Trophoblast cell (in vitro differentiated cells and primary cell): ENCODE measurements at regions not wholly inside any gene's neighbourhood (a gene's known extent, or its start where the extent isn't known, plus 50 kb on each side); places are given as distances from the start of the nearest gene placed in this dataset.
A peak's percentile ranks its signal among the peaks of the same experiment; 100 is the strongest.

Experiments used
- DNase-seq, 2 donors: peaks; one replicate each; pipeline ENCODE4 v3.0.0-alpha.2; 2016
- H2AFZ ChIP-seq: 2 replicates; pipeline ENCODE4 v1.6.1; 2013; ENCODE audit warnings: low read length, moderate library complexity, mild to moderate bottlenecking; ENCODE audit not compliant: insufficient read depth, poor library complexity
- H2AK5ac ChIP-seq: 2 replicates; pipeline ENCODE4 v1.6.1; 2013; ENCODE audit warnings: mild to moderate bottlenecking, low read length
- H2BK120ac ChIP-seq: 2 replicates; pipeline ENCODE4 v1.6.1; 2013; ENCODE audit warnings: low read length, mild to moderate bottlenecking, moderate library complexity; ENCODE audit not compliant: insufficient read depth, poor library complexity
- H2BK12ac ChIP-seq: 2 replicates; pipeline ENCODE4 v1.6.1; 2013; ENCODE audit warnings: mild to moderate bottlenecking, low read length, moderate library complexity
- H2BK5ac ChIP-seq: 2 replicates; pipeline ENCODE4 v1.6.1; 2013; ENCODE audit warnings: low read length, low read depth, moderate library complexity, mild to moderate bottlenecking; ENCODE audit not compliant: poor library complexity
- H3K14ac ChIP-seq: 2 replicates; pipeline ENCODE4 v1.6.1; 2013; ENCODE audit warnings: mild to moderate bottlenecking, low read length
- H3K18ac ChIP-seq: 2 replicates; pipeline ENCODE4 v1.6.1; 2013; ENCODE audit warnings: mild to moderate bottlenecking, low read length
- H3K23ac ChIP-seq: 2 replicates; pipeline ENCODE4 v1.6.1; 2013; ENCODE audit warnings: low read length
- H3K27ac ChIP-seq: 2 replicates; pipeline ENCODE4 v1.5.1; 2013; ENCODE audit warnings: low read depth, mild to moderate bottlenecking, inconsistent platforms, low read length, moderate library complexity
- H3K27me3 ChIP-seq: 2 replicates; pipeline ENCODE4 v1.6.1; 2013; ENCODE audit warnings: inconsistent platforms, mild to moderate bottlenecking, low read length, moderate library complexity; ENCODE audit not compliant: insufficient read depth
- H3K36me3 ChIP-seq, 2 experiments: 1 replicate in 1 of 2; 2 replicates in 1 of 2; pipeline ENCODE4 v1.6.1; 2013; ENCODE audit warnings: low read length in 2 of 2, mild to moderate bottlenecking in 2 of 2, moderate library complexity in 1 of 2; ENCODE audit not compliant: insufficient read depth in 2 of 2, control insufficient read depth in 1 of 2
- H3K4ac ChIP-seq: 2 replicates; pipeline ENCODE4 v1.6.1; 2013; ENCODE audit warnings: low read depth, mild to moderate bottlenecking, low read length, moderate library complexity
- H3K4me1 ChIP-seq, 2 experiments: 1 replicate in 1 of 2; 2 replicates in 1 of 2; pipeline ENCODE4 v1.6.1; 2013; ENCODE audit warnings: low read length in 2 of 2, mild to moderate bottlenecking in 2 of 2, moderate library complexity in 1 of 2; ENCODE audit not compliant: insufficient read depth in 2 of 2, control insufficient read depth in 1 of 2
- H3K4me2 ChIP-seq: 2 replicates; pipeline ENCODE4 v1.6.1; 2013; ENCODE audit warnings: inconsistent platforms, mild to moderate bottlenecking, low read length, moderate library complexity
- H3K4me3 ChIP-seq: 2 replicates; pipeline ENCODE4 v1.5.1; 2013; ENCODE audit warnings: mild to moderate bottlenecking, low read depth, low read length, inconsistent platforms
- H3K79me1 ChIP-seq: one replicate; pipeline ENCODE4 v1.6.1; 2013; ENCODE audit warnings: low read length
- H3K79me2 ChIP-seq: 2 replicates; pipeline ENCODE4 v1.6.1; 2013; ENCODE audit warnings: low read length, mild to moderate bottlenecking; ENCODE audit not compliant: control insufficient read depth, insufficient read depth, poor library complexity
- H3K9ac ChIP-seq: 2 replicates; pipeline ENCODE4 v1.6.1; 2013; ENCODE audit warnings: mild to moderate bottlenecking, low read length
- H3K9me3 ChIP-seq: 2 replicates; pipeline ENCODE4 v1.6.1; 2013; ENCODE audit warnings: low read depth, mild to moderate bottlenecking, control low read depth, inconsistent platforms, low read length; ENCODE audit not compliant: insufficient read depth
- H4K12ac ChIP-seq: 2 replicates; pipeline ENCODE4 v1.6.1; 2013; ENCODE audit warnings: low read depth, mild to moderate bottlenecking, low read length, moderate library complexity
- H4K8ac ChIP-seq: 2 replicates; pipeline ENCODE4 v1.6.1; 2013; ENCODE audit warnings: low read depth, mild to moderate bottlenecking, low read length, moderate library complexity
- H4K91ac ChIP-seq: one replicate; pipeline ENCODE4 v1.6.1; 2013; ENCODE audit warnings: low read depth, mild to moderate bottlenecking, low read length, moderate library complexity
- WGBS: extraction: QIAGEN DNeasy Blood & Tissue Kit; methylation state at CpG from one replicate; pipeline ENCODE4 v1.1.7; 2013; ENCODE audit warnings: missing lambda C conversion rate; ENCODE audit not compliant: insufficient read length, insufficient coverage; ENCODE audit errors: extremely low coverage; 5-methylcytosine and 5-hydroxymethylcytosine counted together

- H3K27me3 ChIP-seq, result no peaks in the 10 kb centered on the region
- H2AK5ac ChIP-seq, result no peak overlapping the region
- no peak overlapping the region for H3K4me3 ChIP-seq
- H4K8ac ChIP-seq, result no peak overlapping the region
- H3K27ac ChIP-seq, result no peak overlapping the region
- H3K23ac ChIP-seq, result no peak overlapping the region
- H4K12ac ChIP-seq, result no peak overlapping the region
- no peak overlapping the region for H2BK120ac ChIP-seq
- no peaks in the 10 kb centered on the region for H3K9me3 ChIP-seq
- H3K36me3 ChIP-seq, result no peaks in the 10 kb centered on the region
- H3K79me2 ChIP-seq, result no peaks in the 10 kb centered on the region
- no peak overlapping the region for H3K4me2 ChIP-seq
- H2BK12ac ChIP-seq, result no peak overlapping the region
- no peaks in the 10 kb centered on the region for H3K79me1 ChIP-seq
- no peak overlapping the region for H3K18ac ChIP-seq
- no peak overlapping the region for H3K9ac ChIP-seq
- no peaks in the 10 kb centered on the region for H3K4me1 ChIP-seq
- DNase-seq, result no peak
- H3K14ac ChIP-seq, result no peak overlapping the region
- no peak overlapping the region for H2BK5ac ChIP-seq
- no peak overlapping the region for H4K91ac ChIP-seq
- no CpG with 5 or more reads among the region's 3 CpGs for WGBS
- H2AFZ ChIP-seq, result no peak overlapping the region
- no peak overlapping the region for H3K4ac ChIP-seq
These were observed 799.7 kb downstream of the DACH1 start for GRCh38 chr13:71067165-71067815.

- H3K9me3 ChIP-seq, result peaks cover 2% of the 10 kb centered on the region
- H2BK5ac ChIP-seq, result no peak overlapping the region
- no peak overlapping the region for H2BK120ac ChIP-seq
- DNase-seq, result no peak
- H3K4me2 ChIP-seq, result no peak overlapping the region
- no peak overlapping the region for H2AK5ac ChIP-seq
- H3K4ac ChIP-seq, result no peak overlapping the region
- H3K4me3 ChIP-seq, result no peak overlapping the region
- no peaks in the 10 kb centered on the region for H3K79me1 ChIP-seq
- no peaks in the 10 kb centered on the region for H3K4me1 ChIP-seq
- H3K79me2 ChIP-seq, result no peaks in the 10 kb centered on the region
- H3K14ac ChIP-seq, result no peak overlapping the region
- H2BK12ac ChIP-seq, result no peak overlapping the region
- H3K36me3 ChIP-seq, result no peaks in the 10 kb centered on the region
- no peak overlapping the region for H4K12ac ChIP-seq
- no peak overlapping the region for H4K91ac ChIP-seq
- peak overlapping the region; percentile 10 for H2AFZ ChIP-seq
- WGBS, result no CpG with 5 or more reads among the region's 4 CpGs
- H3K27me3 ChIP-seq, result no peaks in the 10 kb centered on the region
- no peak overlapping the region for H3K18ac ChIP-seq
- H3K23ac ChIP-seq, result no peak overlapping the region
- no peak overlapping the region for H3K9ac ChIP-seq
- H4K8ac ChIP-seq, result no peak overlapping the region
- no peak overlapping the region for H3K27ac ChIP-seq
These were observed 810.4 kb downstream of the DACH1 start for GRCh38 chr13:71056581-71056980.

- Histone ChIP-seq H3K4me1 (no peaks in the 10 kb centered on the region), H3K9me3 (peaks cover 2% of the 10 kb centered on the region)
These were observed 811.4 kb downstream of the DACH1 start for GRCh38 chr13:71055644-71056043.

GRCh38 chr13:71055047-71055446 lies 812.0 kb downstream of the DACH1 start:
- no peak overlapping the region for H2AFZ ChIP-seq
- no peak overlapping the region for H3K18ac ChIP-seq
- H3K9me3 ChIP-seq, result peaks cover 2% of the 10 kb centered on the region
- H3K4me2 ChIP-seq, result no peak overlapping the region
- DNase-seq, result no peak
- H3K36me3 ChIP-seq, result no peaks in the 10 kb centered on the region
- no peak overlapping the region for H2BK5ac ChIP-seq
- no peak overlapping the region for H3K9ac ChIP-seq
- no CpG with 5 or more reads among the region's 1 CpG for WGBS
- no peak overlapping the region for H3K14ac ChIP-seq
- H4K91ac ChIP-seq, result no peak overlapping the region
- no peak overlapping the region for H3K23ac ChIP-seq
- H3K4ac ChIP-seq, result no peak overlapping the region
- no peak overlapping the region for H2AK5ac ChIP-seq
- no peaks in the 10 kb centered on the region for H3K4me1 ChIP-seq
- H3K4me3 ChIP-seq, result no peak overlapping the region
- H3K27me3 ChIP-seq, result no peaks in the 10 kb centered on the region
- no peak overlapping the region for H4K8ac ChIP-seq
- H4K12ac ChIP-seq, result no peak overlapping the region
- no peaks in the 10 kb centered on the region for H3K79me2 ChIP-seq
- H2BK120ac ChIP-seq, result no peak overlapping the region
- H3K79me1 ChIP-seq, result no peaks in the 10 kb centered on the region
- H3K27ac ChIP-seq, result no peak overlapping the region
- no peak overlapping the region for H2BK12ac ChIP-seq

More at GRCh38 chr13:71055644-71056043, 811.4 kb downstream of the DACH1 start:
- Histone ChIP-seq H3K14ac (no peak overlapping the region), H3K23ac (no peak overlapping the region), H4K91ac (no peak overlapping the region), H4K12ac (no peak overlapping the region), H3K79me2 (no peaks in the 10 kb centered on the region), H2AFZ (no peak overlapping the region), H4K8ac (no peak overlapping the region), H3K27ac (no peak overlapping the region), H3K9ac (no peak overlapping the region), H2BK120ac (no peak overlapping the region), H3K4ac (no peak overlapping the region), H3K4me2 (no peak overlapping the region), H2BK12ac (no peak overlapping the region), H3K36me3 (no peaks in the 10 kb centered on the region), H3K4me3 (no peak overlapping the region), H2AK5ac (no peak overlapping the region), H3K18ac (no peak overlapping the region), H2BK5ac (no peak overlapping the region), H3K27me3 (no peaks in the 10 kb centered on the region), H3K79me1 (no peaks in the 10 kb centered on the region)
- no peak for DNase-seq
- no CpG with 5 or more reads among the region's 3 CpGs for WGBS
